ENCODE measurements at regions not wholly inside any gene's neighbourhood (a gene's known extent, or its start where the extent isn't known, plus 50 kb on each side); places are given as distances from the start of the nearest gene placed in this dataset.
"Not testable (repeated sequence)": the region's sequence is repeated elsewhere in the genome, so short reads cannot be mapped to it uniquely, and the experiment has no call there.

GRCh38 chr21:20106368-20106767, 891.8 kb upstream of the NCAM2 start:
- DNase-seq (ENCODE audit: low read depth in 2 of 2): no peak

DNA sequence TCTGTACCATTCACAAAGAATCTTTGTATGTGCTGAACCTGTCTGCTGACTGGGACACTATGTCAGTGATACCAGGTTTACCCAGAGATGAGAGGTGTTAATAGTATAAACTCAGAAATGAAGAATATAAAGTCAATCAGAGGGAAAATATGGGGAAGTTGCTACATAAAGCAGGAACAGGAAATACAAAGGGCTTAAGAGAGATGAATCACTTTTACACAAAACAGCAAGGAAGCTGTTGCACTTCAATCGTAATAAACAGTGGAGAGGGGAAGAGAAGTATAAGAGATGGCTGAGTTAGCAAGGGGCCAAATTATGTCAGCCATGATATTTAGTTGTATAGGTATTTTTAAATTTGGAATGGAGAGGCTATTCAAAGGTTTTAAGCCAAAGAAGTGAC, 890.2 kb upstream of the NCAM2 start:
- DNase-seq (ENCODE audit: low read depth in 2 of 2): no peak

GRCh38 chr21:20108976-20109540, 889.2 kb upstream of the NCAM2 start:
- DNase-seq (ENCODE audit: low read depth in 2 of 2): no peak

DNA sequence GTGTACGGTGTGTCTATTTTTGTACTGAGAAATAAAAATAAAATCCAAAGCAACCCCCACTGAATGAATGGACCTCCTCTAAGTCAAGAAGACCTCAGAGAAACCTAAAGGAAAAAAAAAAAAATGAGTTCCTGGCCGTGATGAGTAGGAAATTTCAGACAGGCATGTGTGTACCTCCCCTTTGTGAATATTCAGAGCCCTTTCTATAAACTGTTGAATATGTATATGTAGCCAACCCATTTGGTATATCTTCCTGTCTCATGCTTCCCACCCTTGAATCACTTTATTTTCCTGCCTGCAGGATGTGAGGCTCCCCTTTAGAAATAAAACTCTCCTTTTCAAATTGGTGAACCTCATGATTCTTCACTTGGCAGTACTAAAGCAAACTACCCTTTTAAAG, 887.8 kb upstream of the NCAM2 start:
- no peak for DNase-seq (ENCODE audit: low read depth in 2 of 2)

DNA sequence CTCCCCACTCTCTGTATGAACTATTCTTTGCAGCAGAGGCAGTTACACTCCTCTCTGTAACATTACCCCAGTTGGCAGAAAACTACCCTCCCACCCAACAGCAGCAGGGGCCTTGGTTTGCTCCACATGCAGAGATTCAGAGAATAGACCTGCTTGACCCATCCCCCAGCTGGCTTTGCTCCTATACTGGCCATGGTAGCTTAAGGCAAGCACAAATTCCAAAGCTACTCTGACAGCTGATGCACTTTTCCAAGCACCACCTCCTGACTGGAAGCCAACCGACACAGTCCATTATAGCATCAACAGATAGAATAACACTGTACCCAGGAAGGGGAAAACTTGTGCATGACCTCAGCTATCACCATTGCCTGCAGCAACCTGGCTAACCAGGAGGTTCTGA, 846.5 kb upstream of the NCAM2 start:
- DNase-seq (ENCODE audit: low read depth in 2 of 2): no peak

DNA sequence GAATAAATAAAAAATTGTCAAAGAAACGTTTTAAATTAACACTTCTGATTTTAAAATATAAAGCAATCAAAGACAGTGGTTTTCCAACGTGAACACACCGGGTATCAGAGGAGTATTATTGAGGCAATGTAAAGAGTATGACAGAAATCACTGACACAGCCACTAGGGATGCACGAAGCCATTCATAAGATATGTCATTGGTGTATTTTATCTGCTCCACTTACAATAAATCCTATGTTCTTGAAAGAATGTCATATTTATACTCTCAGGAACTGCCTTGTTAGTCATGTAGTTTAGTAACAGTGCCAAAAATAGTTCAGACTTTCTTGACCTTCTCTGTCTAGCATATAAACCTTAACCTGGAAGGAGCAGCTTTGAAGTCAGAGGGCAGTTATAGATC, 835.0 kb upstream of the NCAM2 start:
- DNase-seq (ENCODE audit: low read depth in 2 of 2): no peak

GRCh38 chr21:20167059-20167458, 831.1 kb upstream of the NCAM2 start:
- DNase-seq (ENCODE audit: low read depth in 2 of 2): no peak

GRCh38 chr21:20169812-20170576, 828.2 kb upstream of the NCAM2 start:
- no peak for DNase-seq (ENCODE audit: low read depth in 2 of 2)

GRCh38 chr21:20186186-20186585, 812.0 kb upstream of the NCAM2 start:
- no peak for DNase-seq (ENCODE audit: low read depth in 2 of 2)

GRCh38 chr21:20187028-20187427, 811.2 kb upstream of the NCAM2 start:
- no peak for DNase-seq (ENCODE audit: low read depth in 2 of 2)

DNA sequence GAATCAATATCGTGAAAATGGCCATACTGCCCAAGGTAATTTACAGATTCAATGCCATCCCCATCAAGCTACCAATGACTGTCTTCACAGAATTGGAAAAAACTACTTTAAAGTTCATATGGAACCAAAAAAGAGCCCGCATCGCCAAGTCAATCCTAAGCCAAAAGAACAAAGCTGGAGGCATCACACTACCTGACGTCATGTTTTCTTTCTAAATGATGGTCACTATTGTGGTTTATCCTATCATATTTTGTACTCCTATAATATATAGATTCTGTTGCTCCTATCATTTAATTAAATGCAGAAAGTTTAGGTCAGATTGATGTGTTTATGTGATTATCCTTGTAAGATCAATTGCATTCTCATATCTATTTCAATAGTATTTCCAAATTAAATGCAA, 796.9 kb upstream of the NCAM2 start:
- DNase-seq (ENCODE audit: low read depth in 2 of 2): not testable (repeated sequence)

- no peak for DNase-seq (ENCODE audit: low read depth in 2 of 2)
These were observed 790.9 kb upstream of the NCAM2 start for GRCh38 chr21:20207335-20207734.

DNA sequence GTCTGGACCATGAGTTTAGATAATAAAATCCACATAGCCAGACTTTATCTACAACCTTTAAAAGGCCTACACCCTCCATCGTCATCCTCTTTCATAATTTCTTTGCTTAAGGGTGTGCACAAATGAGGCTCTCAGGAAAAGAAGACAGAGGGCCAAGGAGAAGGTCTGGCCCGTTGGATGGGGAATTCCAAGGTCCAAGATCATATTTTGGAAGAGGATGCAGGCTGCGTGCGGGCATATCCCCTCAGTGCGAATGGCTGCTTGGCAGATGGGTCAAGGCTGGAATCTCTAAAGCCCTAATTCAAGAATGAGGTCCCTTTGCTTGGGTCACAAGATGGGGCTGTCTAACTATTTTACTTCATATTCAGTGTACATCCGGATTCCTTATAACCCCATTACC, 782.2 kb upstream of the NCAM2 start:
- no peak for DNase-seq (ENCODE audit: low read depth in 2 of 2)

DNA sequence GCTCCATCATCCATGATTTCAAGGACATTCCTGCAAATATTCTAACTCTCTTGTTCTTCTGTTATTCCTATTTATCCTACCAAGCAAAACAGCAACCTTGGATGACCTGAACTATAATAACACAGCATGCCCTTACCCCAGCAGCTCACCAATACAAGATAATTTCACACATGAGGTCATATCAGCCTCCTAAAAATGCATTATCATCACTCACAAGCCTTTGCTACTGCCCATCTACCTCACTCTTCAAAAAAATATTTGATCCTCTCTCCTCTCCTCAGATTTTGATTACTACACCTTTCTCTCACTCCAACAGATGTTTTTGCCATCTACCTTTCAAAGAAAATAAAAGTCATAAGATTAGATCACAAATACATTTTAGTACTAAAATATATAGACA, 777.6 kb upstream of the NCAM2 start:
- DNase-seq (ENCODE audit: low read depth in 2 of 2): no peak

GRCh38 chr21:20221981-20222380, 776.2 kb upstream of the NCAM2 start:
- not testable (repeated sequence) for DNase-seq (ENCODE audit: low read depth in 2 of 2)

- DNase-seq (ENCODE audit: low read depth in 2 of 2): not testable (repeated sequence)
These were observed 761.6 kb upstream of the NCAM2 start for GRCh38 chr21:20236649-20237048.

- no peak for DNase-seq (ENCODE audit: low read depth in 2 of 2)
These were observed 748.8 kb upstream of the NCAM2 start for GRCh38 chr21:20249401-20249800.

DNA sequence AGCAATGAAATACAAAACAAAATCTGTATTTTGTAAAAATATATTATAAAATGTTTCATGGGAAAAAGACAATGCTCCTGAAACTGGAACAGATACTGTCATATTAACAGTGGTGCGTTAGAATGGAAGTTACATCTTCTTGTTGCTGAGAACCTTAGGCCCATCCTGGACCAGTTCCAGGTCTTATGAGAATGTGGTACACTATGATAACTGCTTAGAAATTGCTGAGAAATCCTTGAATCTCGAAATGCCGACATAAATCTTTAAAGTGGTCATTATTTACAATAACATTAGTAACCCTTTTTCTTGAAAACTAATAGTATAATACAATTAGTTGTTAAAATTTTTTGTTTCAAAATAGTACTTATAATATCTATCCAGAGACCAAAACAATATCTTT, 747.9 kb upstream of the NCAM2 start:
- no peak for DNase-seq (ENCODE audit: low read depth in 2 of 2)

DNA sequence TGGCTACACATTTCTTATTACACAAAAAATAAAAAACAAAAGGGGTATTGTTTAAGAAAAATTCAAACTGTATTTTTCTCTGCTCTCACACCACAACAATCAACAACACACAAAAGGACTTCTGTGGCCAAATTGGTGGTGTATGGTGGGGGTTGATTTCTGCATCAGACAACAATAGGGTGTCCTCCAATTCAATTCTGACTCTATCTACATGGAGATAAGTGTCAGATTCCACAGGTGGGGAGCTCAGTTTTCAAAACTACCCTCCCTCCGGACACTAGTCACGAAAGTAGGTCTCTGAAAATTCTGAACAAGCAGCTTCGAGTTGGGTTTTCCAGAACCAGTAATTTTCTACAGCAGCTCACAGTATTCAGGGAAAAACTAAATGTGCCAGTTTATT, 744.9 kb upstream of the NCAM2 start:
- DNase-seq (ENCODE audit: low read depth in 2 of 2): no peak

DNA sequence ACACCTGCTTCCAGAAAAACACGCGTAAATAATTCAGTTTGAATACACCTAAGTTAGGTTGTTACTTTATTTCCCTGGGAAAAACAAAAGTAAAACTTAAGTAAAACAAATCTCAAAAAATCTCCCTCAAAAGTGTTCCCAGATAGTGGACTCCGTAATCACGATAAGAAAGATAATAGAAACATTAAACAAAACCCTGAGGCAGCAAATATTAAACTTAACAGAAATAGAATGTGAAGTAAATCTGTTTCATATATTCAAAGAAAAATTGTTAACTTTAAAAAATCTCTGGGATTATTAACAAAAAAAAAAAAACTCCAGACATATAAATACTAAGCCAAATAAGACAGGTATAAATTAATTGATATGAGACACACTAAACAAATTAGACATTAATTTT, 743.2 kb upstream of the NCAM2 start:
- no peak for DNase-seq (ENCODE audit: low read depth in 2 of 2)

GRCh38 chr21:20257052-20257740, 741.0 kb upstream of the NCAM2 start:
- DNase-seq (ENCODE audit: low read depth in 2 of 2): no peak

- no peak for DNase-seq (ENCODE audit: low read depth in 2 of 2)
These were observed 739.7 kb upstream of the NCAM2 start for GRCh38 chr21:20258542-20258941.
